GM21515 (cell line): ENCODE measurements at regions not wholly inside any gene's neighbourhood (a gene's known extent, or its start where the extent isn't known, plus 50 kb on each side); places are given as distances from the start of the nearest gene placed in this dataset.

Experiments
- ATAC-seq: cut with Tn5 transposase; IDR thresholded peaks from one replicate; pipeline ENCODE4 v1.9.1; 2021; ENCODE audit not compliant: unreplicated experiment

GRCh38 chr4:176441594-176441993 is 121.8 kb downstream of the SPCS3 start:
- no peak for ATAC-seq

- no peak for ATAC-seq
Measured at GRCh38 chr4:176443117-176443516, 123.4 kb downstream of the SPCS3 start.

- no peak for ATAC-seq
Measured at GRCh38 chr4:176443646-176444409, 124.1 kb downstream of the SPCS3 start.

- no peak for ATAC-seq
Measured at GRCh38 chr4:176444741-176445140, 125.0 kb downstream of the SPCS3 start.

- ATAC-seq, result no peak
Measured at GRCh38 chr4:176448761-176449160, 129.0 kb downstream of the SPCS3 start.

- no peak for ATAC-seq
Measured at GRCh38 chr4:176451443-176451842, 131.7 kb downstream of the SPCS3 start.

GRCh38 chr4:176453079-176453478 is 133.3 kb downstream of the SPCS3 start:
- ATAC-seq, result no peak

- ATAC-seq, result no peak
Measured at GRCh38 chr4:176453658-176454057, 133.9 kb downstream of the SPCS3 start.

- ATAC-seq, result peak; percentile 98
Measured at GRCh38 chr4:176464748-176465147, 145.0 kb downstream of the SPCS3 start.

- ATAC-seq, result no peak
Measured at GRCh38 chr4:176467001-176467400, 147.2 kb downstream of the SPCS3 start.

GRCh38 chr4:176469546-176469945 is 149.8 kb downstream of the SPCS3 start:
- no peak for ATAC-seq

GRCh38 chr4:176470671-176471070 is 150.9 kb downstream of the SPCS3 start:
- ATAC-seq, result no peak

- ATAC-seq, result no peak
Measured at GRCh38 chr4:176475067-176475466, 155.3 kb downstream of the SPCS3 start.

- ATAC-seq, result no peak
Measured at GRCh38 chr4:176478076-176478475, 158.3 kb downstream of the SPCS3 start.

GRCh38 chr4:176479767-176480166 is 160.0 kb downstream of the SPCS3 start:
- ATAC-seq, result no peak

GRCh38 chr4:176482972-176483371 is 163.2 kb downstream of the SPCS3 start:
- no peak for ATAC-seq

- ATAC-seq, result no peak
Measured at GRCh38 chr4:176484301-176484984, 164.7 kb downstream of the SPCS3 start.

GRCh38 chr4:176489001-176489400 is 169.2 kb downstream of the SPCS3 start:
- ATAC-seq, result no peak

GRCh38 chr4:176492646-176493302 is 173.0 kb downstream of the SPCS3 start:
- ATAC-seq, result peak; percentile 100

GRCh38 chr4:176498617-176499256 is 179.0 kb downstream of the SPCS3 start:
- ATAC-seq, result no peak

- ATAC-seq, result no peak
Measured at GRCh38 chr4:176499518-176499917, 179.8 kb downstream of the SPCS3 start.
